Epithelial cell of proximal tubule (primary cell): ENCODE measurements at regions not wholly inside any gene's neighbourhood (a gene's known extent, or its start where the extent isn't known, plus 50 kb on each side); places are given as distances from the start of the nearest gene placed in this dataset.

Experiments
- DNase-seq: peaks from one replicate; pipeline ENCODE4 v3.0.0-alpha.2; 2011; ENCODE audit warnings: low read depth
- H3K4me3 ChIP-seq: 2 replicates; pipeline ENCODE4 v1.5.1; 2011; ENCODE audit warnings: low read depth, mild to moderate bottlenecking, low read length
- TF ChIP-seq, protein P1 (sequence below): conservative IDR thresholded peaks from 2 replicates; pipeline ENCODE4 v1.5.1; 2012; ENCODE audit warnings: low read depth, mild to moderate bottlenecking, low read length

DNA sequence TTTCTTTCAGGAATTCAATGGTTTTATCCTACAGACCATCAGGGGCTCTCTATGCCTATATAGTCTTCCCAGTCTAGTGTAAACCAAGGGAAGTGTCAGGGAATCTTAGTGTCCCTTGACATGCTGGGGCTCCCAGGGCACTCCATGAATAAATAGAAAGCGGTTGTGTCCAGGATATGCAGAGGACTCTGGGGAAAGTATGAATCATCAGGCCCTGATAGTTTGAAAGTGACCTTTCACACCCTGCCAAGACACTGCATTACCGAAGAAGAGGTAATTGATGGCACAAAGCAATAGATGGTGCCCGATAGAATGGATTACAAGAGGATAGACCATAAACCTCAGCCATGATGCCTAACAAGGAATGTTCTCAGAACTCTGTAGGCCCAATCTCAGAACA lies 163.3 kb upstream of the DAPK1 start:
- TF ChIP-seq, protein P1, sequence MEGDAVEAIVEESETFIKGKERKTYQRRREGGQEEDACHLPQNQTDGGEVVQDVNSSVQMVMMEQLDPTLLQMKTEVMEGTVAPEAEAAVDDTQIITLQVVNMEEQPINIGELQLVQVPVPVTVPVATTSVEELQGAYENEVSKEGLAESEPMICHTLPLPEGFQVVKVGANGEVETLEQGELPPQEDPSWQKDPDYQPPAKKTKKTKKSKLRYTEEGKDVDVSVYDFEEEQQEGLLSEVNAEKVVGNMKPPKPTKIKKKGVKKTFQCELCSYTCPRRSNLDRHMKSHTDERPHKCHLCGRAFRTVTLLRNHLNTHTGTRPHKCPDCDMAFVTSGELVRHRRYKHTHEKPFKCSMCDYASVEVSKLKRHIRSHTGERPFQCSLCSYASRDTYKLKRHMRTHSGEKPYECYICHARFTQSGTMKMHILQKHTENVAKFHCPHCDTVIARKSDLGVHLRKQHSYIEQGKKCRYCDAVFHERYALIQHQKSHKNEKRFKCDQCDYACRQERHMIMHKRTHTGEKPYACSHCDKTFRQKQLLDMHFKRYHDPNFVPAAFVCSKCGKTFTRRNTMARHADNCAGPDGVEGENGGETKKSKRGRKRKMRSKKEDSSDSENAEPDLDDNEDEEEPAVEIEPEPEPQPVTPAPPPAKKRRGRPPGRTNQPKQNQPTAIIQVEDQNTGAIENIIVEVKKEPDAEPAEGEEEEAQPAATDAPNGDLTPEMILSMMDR, result no peak
- DNase-seq, result no peak
- H3K4me3 ChIP-seq, result no peak overlapping the region

DNA sequence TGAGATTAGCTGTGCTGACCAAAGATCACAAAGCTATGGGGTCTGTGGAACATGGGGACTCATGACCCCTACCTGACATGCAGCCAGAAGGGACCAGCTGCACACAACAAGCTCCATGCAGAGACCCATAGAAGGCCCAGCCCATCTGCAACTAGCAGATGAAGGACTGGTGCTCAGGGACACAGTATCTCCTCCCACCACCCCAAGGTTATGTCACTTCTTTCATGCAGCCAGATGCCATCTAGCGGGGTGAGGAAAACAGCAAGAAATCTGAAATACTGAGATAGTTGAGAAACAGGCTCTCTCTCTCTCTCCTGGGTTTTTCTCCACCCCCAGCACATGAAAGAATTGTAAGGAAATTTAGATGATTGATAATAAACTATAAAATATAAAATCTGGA lies 161.3 kb upstream of the DAPK1 start:
- H3K4me3 ChIP-seq, result peak overlapping the region; percentile 57
- TF ChIP-seq, protein P1, result no peak
- DNase-seq, result no peak

DNA sequence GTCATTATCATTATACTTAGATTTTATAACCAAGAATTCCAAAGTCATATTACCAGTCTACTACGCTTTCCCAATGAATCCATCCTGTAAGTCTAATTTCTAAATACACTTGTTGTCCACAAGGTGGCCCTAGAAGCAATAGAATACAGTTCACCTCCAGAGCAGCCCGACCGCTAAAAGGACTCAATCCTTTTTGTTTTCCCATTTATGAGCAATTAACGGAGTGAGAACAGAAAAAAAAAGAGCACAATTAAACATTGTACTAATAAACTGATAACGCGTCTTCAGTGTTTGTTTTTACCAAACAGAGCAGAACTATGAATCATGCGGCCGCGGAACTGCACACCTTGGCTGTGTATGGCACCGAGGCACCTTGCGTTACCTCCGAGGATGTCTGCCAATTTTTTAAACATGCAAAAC lies 160.7 kb upstream of the DAPK1 start:
- DNase-seq, result peak; percentile 83
- peak overlapping the region; percentile 57 for H3K4me3 ChIP-seq
- TF ChIP-seq, protein P1, result peak; percentile 74

DNA sequence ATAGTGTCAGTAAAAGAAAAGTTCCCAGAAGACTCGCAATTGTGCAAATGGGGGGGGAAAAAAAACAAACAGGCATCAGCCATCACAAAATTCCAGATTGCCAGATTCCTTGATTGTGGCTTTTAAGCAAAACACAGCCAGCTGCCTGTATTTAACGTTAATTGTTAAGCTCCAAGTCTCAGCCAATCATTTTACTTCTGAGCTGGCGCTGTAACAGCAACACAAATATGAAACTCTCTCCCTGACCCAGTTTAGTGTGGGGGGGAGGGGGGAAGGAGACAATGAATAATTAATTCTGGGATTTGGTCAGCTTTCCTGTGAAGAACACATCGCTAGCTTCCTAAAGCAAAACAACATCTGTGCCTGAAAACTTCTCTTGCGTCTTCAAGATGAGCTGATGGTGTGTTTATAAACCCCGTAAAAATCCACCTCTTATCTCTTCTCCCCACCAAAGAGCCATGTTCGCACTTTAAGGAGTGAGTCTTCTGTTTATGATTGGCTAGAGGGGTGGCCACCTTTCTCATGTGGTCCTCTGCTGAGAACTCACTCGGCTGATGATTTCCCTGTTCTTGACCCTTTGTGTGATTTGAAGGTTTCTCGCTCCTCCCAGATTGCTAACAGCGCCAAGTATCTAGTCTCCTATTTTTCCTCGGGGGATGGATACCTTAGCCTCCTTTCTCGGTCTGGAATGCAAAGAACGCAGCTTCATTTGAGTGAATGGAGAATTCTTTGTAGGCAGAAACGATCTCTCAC lies 160.2 kb upstream of the DAPK1 start:
- H3K4me3 ChIP-seq, result peak overlapping the region; percentile 57
- TF ChIP-seq, protein P1, result no peak
- DNase-seq, result peak; percentile 69

DNA sequence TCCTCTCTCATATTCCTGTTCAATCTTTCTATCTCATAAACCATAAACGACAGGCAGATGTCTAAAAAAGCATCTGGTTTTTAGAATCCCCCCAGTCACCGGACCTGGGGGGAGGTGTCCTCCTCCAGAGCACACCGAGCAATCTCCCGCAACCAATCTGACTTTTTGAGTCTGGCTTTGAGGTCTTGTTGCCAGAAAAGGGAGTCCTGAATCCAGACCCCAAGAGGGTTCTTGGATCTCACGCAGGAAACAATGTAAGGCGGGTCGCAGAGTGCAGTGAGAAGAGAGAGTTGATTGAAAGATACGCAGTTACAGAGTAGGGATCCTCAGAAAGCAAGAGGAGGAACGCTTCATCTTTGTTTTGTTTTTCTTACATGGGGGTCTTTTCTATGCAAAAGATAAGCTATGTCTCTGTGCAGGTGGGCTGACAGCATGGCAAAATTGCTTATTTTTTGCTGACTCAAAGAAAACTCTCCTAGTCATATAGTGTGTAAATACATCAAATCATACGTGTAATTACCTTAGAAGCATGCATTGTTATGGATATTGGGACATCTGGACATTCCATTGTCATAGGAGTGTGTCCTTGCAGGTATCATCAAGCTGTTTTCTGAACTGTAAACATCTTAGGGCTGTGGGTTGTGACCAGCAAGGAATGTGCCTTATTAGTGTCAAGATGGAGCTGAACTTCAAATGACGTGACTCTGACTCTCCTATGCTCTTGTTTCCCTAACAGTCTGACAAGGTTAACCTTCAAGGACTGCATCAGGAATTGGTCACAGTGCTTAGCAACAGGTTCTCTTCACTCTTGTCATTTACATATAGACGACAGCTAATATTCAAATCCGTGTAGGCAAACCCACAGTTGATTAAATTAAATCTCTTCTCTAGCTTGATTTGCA lies 159.3 kb upstream of the DAPK1 start:
- no peak for DNase-seq
- H3K4me3 ChIP-seq, result peak overlapping the region; percentile 57
- TF ChIP-seq, protein P1, result no peak

DNA sequence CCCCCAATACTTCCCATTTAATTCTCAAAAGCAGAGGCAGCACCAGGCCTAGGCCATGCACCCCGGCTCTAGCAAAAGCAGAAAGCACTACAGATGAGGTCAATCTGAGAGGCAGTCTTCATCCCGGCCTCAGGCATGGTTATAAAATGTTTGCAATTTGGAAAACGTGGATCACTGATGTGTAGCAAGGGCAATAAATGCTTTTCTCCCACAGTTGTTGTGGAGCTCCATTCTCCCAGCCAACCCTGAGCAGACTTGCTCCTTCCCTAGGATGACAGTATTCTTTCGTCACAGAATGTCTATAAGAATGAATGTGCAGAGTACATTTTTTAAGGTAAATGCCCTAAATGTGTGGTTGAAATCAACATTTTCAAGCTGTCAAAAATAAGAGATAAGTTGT lies 157.3 kb upstream of the DAPK1 start:
- no peak for DNase-seq
- TF ChIP-seq, protein P1, result no peak
- H3K4me3 ChIP-seq, result no peak overlapping the region
